ENCODE measurements at regions not wholly inside any gene's neighbourhood (a gene's known extent, or its start where the extent isn't known, plus 50 kb on each side); places are given as distances from the start of the nearest gene placed in this dataset.
"Not testable (repeated sequence)": the region's sequence is repeated elsewhere in the genome, so short reads cannot be mapped to it uniquely, and the experiment has no call there.

- no peak for TF ChIP-seq CTCF (IDR thresholded peaks at IDR 0.05; ENCODE audit: insufficient read depth, missing control alignments)
- no peak for DNase-seq (ENCODE audit: insufficient read length, low spot score)
- FAIRE-seq = no peak
Observed at GRCh38 chr21:17682924-17683323, 70.2 kb upstream of the BTG3 start.

GRCh38 chr21:17679002-17679600 lies 66.4 kb upstream of the BTG3 start:
- DNase-seq (ENCODE audit: insufficient read length, low spot score) (no peak), FAIRE-seq (peak; percentile 84)
- peak; percentile 86 for TF ChIP-seq CTCF (IDR thresholded peaks at IDR 0.05; ENCODE audit: insufficient read depth, missing control alignments)

GRCh38 chr21:17676930-17677329 lies 64.2 kb upstream of the BTG3 start:
- not testable (repeated sequence) for DNase-seq (ENCODE audit: insufficient read length, low spot score); FAIRE-seq

- FAIRE-seq (no peak), DNase-seq (ENCODE audit: insufficient read length, low spot score) (no peak)
- no peak for TF ChIP-seq CTCF (IDR thresholded peaks at IDR 0.05; ENCODE audit: insufficient read depth, missing control alignments)
Observed at GRCh38 chr21:17674106-17674505, 61.4 kb upstream of the BTG3 start.

GRCh38 chr21:17673261-17674020 lies 60.7 kb upstream of the BTG3 start:
- no peak for FAIRE-seq
- no peak for DNase-seq (ENCODE audit: insufficient read length, low spot score)
- TF ChIP-seq CTCF (IDR thresholded peaks at IDR 0.05; ENCODE audit: insufficient read depth, missing control alignments) = no peak

GRCh38 chr21:17671733-17672132 lies 59.0 kb upstream of the BTG3 start:
- no peak for FAIRE-seq
- no peak for TF ChIP-seq CTCF (IDR thresholded peaks at IDR 0.05; ENCODE audit: insufficient read depth, missing control alignments)

GRCh38 chr21:17668479-17669140 lies 55.9 kb upstream of the BTG3 start:
- TF ChIP-seq CTCF (IDR thresholded peaks at IDR 0.05; ENCODE audit: insufficient read depth, missing control alignments) = no peak
- DNase-seq (ENCODE audit: insufficient read length, low spot score) (no peak), FAIRE-seq (no peak)

More at GRCh38 chr21:17671733-17672132, 59.0 kb upstream of the BTG3 start:
- DNase-seq (ENCODE audit: insufficient read length, low spot score) = no peak
